GM19328 (cell line): ENCODE measurements at regions not wholly inside any gene's neighbourhood (a gene's known extent, or its start where the extent isn't known, plus 50 kb on each side); places are given as distances from the start of the nearest gene placed in this dataset.
A peak's percentile ranks its signal among the peaks of the same experiment; 100 is the strongest.

ENCODE experiments used
- ATAC-seq: cut with Tn5 transposase; IDR thresholded peaks from one replicate; pipeline ENCODE4 v1.9.1; 2021; ENCODE audit warnings: mild to moderate bottlenecking, moderate library complexity; ENCODE audit not compliant: unreplicated experiment

DNA sequence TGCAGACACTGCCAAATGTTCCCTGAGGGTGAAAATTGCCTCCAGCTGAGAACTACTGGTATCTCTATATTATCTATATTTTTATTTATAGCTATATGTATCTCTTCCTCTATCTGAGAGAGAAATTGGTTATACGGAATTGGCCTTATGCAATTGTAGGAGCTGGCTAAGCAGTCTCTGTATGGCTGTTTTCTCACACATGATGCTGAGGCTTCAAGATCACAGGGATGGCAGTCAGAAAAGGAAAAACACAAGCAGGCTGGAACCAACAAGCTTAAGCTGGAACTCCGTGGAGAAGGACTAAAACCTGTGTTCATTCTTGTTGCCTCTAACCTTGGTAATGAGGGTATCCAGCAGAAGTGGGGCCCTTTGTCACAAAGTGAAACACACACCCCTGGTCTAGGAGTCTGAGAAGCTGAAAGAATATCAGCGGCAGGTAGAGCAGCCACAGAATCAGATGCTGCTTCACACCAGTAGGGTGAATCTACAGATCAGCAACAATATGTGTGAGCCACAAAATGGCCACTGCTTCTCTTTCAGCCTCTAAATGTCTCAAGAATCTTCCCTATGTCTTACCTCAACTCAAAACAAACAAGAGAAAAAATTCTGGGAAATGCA, 166.5 kb upstream of the PPP1R2C start:
- peak; percentile 23 for ATAC-seq

DNA sequence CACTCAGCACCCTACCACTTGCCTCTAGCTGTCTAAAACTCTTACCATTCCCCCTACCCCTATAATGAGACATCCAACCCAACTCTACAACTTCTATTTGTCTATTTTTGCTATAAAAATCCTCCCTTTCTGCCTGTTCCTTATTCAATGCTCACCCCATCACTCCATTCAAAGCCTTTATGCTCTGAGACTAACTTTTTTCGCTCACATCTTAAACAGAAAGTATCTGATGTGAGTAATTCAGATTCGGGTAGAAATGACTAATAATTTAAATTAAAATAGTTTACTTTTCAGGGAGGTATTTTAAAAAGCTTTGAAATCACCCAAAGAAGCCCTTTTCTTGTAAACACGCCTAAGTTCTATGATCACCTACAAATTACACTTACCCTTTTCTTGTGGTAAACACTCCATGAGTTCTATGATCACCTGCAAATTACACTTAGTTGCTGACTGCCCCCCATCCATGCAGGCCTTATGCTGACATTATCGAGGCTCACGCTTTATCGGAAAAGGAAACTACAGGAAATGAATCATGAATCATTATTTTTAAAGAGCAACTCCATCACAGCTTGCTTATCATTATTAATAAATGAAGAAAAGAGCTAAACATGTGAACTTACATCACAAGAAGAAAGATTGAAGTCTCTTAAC, 168.7 kb upstream of the PPP1R2C start:
- no peak for ATAC-seq

DNA sequence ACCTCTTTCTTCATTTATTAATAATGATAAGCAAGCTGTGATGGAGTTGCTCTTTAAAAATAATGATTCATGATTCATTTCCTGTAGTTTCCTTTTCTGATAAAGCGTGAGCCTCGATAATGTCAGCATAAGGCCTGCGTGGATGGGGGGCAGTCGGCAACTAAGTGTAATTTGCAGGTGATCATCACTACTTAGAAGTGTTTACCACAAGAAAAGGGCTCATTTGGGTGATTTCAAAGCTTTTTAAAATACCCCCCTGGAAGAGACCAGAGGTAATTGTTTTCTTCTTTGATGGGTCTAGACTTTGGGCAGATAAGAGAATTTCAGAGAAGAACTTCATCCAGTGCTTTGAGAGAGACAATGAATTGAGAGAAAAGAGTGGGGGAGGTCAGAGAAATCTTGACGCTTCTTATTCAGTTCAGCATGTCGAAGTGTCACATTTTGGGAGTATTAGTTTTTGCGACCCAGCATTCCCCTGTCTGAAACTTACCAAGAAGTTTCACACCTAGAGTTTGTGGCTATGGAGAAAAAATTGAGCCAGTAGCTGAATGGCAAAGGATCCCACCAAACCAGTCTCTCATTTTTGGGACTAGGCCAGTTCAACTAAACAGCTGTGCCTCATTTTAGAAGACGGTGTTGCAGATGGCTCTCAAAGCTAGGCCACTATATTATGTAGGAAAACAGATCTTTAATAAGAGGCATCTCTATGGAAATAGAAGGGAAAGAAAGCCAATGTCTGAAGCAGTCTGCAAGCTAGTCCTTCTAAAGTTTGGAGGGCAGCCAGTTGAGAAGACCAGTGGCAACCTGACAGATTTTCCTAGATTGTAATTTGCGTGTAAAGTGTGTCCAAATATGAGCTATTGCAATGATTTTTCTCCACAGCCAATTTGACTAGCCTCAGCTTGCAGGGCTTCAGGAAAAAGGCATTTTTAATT, 171.0 kb upstream of the PPP1R2C start:
- no peak for ATAC-seq

DNA sequence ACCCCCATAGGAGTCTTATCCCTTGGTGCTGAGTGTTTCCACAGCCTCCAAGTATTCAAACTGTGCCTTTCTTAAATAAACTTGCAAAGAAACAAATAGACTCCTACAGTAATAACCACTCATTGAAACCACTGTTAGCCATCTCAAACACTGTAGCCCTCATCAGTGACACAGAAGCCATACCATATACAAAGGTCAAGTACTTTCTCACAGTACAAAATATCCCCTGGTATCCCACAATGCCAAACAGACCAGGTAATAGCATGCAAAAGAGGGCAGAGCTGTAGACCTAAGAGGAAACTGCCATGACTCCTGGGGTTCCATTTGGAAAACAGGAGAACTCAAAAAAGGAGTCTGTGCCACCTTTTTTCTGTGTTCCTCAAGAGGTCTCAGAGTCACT, 173.8 kb upstream of the PPP1R2C start:
- ATAC-seq = no peak

DNA sequence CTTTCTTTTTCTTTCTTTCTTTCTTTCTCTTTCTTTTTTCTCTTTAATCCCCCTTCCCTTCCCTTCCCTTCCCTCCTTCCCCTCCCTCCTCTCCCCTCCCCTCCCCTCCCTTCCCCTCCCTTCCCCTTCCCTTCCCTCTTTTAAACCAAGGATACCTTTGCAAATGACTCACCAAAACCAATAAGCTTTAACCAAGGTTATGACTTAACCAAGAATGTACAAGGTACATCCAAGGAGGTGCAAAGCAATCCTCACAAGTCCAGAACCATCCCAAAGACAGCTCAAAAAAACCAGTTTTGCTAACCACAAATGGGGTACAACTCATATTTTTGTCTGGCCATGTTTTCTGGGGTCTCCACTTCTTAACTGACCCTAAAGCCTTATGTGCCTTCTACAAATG, 174.7 kb upstream of the PPP1R2C start:
- ATAC-seq = no peak

DNA sequence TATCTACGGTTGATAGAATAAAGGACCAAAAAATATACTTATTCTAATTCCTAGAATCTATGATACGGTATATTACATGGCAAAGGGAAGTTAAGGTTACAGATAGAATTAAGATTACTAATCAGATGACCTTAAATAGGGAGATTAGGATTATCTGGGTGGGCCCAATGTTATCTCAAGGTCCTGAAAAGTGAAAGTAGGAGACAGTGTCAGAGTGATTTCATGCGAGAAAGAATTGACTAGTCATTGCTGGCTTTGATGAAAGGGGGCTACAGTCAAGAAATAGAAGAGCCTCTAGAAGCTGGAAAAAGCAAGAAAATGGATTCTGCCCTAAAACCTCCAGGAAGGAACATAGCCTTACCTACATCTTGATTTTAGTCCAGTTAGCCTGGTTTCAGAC, 176.9 kb upstream of the PPP1R2C start:
- ATAC-seq = peak; percentile 16

DNA sequence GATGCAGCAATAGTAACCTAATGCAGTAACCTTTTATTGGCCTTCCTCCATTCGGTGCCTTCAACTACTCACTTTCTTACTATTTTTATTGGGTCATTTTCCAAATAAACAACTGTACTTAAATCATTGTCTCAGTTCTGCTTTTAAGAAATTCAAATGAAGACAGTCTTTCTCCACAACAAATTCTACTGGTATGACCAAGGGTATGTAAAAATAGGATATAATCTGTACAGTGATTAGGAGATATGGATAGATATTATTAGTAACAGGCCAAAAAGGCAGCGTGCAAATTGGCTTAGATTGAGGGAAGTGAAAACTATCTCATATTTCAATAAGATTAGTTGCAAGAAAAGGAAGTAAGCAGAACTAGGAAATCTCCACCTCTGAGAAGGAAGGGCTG, 177.4 kb upstream of the PPP1R2C start:
- ATAC-seq = peak; percentile 66

DNA sequence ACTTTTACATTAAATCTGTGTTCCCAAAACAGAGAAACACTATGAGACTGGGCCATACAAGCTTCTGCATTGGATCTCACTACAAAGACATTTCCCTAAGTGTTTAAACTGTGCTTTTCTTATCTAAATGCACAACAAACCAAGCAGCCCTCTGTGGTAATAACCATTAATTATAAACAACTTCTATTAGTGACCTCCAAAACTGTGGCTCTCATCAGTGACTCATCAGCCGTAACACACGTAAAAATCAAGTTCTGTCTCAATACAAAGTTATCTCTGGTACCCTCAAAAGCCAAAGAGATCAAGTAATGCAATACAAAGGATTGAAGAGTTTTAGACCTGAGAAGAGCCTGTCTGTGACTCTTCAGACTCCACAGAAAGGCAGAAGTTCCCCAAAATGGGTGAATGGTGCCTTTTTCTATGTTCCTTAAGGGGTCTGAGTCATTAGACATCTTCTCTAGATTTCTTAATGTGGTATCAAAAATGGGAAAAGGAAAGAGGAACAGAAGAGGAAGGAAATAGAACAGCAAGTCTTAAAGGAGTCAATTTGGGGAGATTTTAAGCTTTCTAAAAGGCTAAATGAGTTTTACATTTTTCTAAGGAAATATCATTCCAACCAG, 189.8 kb upstream of the PPP1R2C start:
- no peak for ATAC-seq

DNA sequence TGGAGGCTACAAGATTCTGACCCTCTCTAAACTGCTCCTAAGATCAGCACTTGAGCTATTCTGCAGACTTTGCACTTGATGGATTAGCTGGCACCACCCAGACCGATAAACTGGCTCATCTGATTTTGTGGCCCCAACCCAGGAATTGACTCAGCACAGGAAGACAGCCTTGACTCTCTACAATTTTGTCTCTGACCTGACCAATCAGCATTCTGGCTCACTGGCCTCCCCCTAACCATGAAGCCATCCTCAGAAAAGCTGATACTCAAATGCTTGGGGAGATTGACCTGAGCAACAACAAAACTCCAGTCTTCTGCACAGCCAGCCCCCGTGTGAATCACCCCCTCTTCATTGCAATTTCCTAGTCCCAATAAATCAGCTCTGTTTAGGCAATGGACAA, 195.4 kb upstream of the PPP1R2C start:
- ATAC-seq = no peak

DNA sequence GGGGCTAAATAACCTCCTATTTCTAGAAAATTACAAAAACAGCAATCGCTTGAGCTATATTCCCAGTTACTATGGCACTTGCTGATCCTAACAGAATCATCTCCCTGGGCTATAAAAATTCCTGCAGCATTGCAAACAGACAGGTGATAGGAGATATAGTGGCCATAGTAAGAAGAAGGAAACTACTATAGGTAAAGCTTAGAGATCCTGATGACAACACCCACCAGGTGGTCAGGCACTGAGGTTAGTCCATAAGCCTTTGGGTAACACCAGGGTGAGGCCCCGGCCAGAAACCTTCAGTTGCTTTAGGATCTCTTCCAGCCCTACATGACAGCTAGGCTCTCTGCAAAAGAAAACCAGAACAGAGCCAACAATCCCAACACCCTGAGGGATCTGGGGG, 197.9 kb upstream of the PPP1R2C start:
- no peak for ATAC-seq

DNA sequence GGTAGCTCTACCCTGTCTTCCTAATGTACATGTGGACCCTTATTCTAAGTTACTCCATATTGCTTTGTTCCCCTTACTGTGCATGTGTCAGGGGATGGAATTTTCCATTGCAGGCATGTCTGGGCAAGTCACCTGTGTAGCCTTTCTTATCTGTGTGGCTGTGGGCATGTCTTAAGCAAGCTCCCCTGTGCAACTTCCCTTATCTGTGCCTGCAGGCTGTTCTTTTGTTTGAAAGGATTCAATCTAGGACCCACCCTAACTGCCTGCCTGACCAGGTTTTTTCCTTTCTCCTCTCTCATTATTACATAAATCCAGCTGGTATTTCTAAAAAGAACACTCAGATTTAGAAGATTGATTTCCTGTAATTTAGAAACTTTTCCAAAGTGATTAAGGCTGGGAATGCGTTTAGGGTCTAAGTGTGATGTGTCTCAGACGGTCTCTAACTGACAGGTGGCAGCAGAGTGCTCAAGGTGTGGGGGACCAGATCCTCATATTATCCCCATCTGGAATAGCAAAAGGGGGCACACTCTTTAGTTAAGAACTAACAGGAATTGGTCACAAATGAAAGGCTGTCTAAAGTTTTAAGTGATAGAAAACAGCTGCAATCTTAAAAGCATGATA, 198.9 kb upstream of the PPP1R2C start:
- no peak for ATAC-seq

DNA sequence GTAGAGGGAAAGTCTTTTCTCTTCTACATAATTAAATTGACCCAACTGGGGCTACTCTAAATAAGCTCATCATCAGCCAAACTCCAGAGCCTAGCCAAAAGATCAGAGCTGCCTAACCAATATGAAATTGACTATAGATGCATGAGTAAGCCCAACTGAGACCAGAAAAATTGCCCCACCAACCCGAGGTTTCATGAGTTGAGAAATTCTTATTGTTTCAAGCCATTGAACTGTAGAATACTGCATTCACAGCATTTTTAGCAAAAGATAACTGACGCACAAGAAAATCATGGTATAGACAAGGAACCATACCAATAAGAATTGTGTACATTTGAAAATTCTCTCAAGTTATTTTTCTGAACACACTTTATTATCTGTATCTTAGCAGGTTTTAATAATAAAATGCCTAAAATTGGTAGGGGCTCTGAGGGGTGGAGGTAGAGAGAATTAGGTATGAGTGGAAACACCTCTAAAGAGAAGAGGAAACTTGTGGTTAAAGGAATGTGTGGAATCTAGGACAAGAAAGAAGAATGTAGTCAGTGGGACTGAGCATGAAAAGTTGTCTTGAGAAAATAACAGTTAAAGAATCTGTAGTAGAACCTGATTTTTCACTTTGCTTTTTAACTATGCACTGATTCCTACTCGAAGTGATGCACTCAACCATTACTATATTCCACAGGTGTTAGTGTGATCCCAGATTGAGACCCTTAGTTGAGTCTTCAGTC, 200.9 kb upstream of the PPP1R2C start:
- ATAC-seq = no peak

DNA sequence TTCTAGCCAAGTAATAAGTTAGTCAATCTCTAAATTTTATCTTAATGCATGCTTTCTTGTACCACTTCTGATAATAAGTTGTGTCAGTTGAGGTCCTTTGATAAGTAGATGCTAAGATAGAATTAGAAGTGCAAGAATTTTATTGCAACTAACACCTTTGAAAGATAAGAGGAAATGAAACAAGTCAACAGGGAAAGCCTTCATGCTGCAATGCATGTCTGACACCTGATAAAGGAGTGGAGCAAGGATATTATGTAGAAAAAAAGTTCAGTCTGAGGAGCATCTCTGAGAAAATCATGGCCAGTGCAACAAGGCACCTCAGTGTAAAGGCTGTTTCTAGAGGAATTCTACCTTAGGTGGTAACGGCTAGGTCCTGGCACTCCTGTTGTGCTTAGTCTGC, 210.7 kb upstream of the PPP1R2C start:
- no peak for ATAC-seq

DNA sequence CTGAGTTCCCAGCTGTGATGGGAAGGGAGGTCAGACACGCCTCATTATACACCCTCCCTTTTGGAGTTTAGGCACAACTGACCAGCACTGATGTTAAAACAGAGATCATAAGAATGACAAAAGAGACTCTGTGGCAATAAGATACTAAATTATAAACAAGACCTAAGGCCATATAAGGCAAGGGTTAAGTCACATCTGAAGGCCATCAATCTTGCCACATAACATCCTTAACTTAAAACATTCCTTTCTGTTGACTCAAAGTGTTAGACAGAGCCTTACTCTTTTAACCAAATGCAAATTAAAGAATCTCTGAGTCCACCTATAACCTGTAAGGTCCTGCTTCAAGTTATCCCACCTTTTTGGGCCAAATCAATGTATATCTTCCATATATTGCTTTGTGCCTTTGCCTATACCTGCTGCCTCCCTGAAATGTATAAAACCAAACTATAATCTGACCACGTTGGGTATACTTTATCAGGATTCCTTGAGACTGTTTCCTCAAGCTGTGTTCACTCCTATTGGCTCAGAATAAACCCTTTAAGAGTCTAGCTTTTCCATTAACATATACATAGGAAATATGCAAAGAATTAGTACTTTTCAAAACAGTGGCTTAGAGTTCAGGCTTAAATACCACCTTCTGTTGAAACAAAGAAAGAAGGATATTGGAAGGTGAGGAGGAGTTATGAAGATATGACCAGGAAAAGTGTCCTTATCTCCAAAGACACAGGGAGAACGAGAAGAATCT, 214.4 kb upstream of the PPP1R2C start:
- ATAC-seq = no peak

DNA sequence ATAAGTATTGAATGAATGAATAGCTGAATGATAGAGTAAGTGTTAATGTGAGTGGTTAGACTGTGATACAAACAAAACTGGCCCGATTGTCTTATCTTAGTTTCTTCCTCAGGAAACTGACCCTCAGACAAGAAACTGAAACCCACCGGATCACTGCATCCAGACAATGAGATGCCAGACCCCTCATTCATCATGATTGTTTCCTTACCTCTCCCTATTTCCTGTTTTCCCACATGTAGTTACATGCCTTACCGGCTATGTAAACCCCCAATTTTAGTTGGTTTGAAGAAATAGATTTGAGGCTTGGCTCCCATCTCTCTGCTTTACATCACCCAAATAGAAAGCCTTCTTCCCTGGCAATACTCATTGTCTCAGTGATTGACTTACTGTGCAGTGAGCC, 218.9 kb upstream of the PPP1R2C start:
- ATAC-seq = no peak

DNA sequence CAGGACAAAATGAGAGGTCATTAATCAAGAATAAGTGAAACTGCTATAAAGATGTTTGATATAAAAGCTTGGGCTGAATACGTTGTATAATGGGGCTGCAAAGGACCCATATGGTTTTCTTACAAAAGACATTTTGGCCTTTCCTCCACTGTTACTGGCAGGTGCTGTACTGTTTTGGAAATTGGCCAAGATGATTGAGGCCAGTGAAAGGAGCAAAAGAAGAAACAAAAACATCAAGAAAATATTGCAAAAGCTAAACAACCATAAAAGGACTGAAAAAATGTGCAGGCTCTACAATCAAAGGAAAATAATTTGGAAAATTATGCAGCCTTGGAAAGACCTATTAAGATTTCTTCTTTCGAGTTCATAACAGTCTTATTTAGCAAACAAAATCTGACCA, 222.2 kb upstream of the PPP1R2C start:
- ATAC-seq = no peak

DNA sequence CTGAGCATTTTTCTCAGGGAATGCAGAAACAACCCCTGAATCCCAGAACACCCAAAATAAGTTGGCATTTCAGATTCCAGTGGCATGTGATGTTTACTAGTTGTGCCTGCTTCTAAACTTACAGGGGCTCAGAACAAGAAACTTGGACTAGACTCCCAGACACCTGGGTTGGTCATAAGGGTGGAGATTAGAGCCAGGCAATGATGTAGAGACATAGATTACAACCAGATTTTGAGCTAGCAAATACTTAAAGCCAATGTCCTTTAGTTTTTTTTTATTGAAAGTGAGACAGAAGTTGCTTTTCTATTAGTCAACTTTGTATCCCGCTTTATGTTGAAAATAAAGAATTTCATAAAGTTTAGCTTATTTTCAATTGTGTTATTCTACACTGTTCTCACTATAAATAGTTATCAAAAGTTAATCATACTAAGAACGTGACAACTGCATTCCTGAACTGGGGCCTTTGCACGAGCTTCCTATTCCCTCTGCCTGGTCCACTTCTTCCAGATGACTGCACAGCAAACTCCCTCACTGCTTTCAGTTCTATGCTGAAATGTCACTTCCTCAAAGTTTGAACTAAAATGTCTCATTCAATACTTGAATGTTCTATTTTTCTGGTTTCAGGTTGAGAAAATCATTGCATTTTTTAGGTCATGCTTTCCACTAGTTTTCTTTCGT, 224.7 kb upstream of the PPP1R2C start:
- ATAC-seq = no peak

DNA sequence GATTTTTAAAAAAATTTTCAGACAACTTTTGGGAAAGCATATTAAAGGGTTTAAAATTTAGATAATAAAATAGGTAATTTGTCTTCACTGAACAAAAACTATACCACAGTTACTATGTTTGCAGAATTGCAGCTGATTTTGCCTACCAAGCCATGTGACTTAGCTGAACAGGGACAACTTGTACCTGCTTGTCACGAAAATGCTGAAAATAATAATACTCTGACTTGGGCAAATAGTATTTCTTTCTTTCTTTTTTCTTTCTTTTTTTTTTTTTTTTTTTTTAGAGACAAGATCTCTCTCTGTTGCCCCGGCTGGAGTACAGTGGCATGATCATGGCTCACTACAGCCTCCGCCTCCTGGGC, 225.2 kb upstream of the PPP1R2C start:
- no peak for ATAC-seq

DNA sequence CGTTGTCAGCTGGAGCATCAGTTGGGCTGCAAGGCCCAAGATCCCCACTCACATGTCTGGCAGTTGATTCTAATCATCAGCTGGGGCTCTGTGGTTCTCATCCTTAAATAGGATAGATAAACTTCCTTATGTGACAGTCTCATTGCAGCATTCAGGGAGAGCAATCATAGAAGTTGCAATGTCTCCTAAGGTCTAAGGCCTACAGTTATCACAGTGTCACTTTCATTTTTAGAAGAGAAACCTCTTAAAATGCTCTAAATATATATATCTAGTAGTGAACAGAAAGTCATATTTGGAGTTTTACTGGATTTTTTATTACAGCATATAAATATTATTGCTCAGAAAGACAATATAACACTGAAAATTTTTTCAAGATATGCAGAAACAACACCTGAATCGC, 226.0 kb upstream of the PPP1R2C start:
- ATAC-seq = no peak
